ENCODE measurements at regions not wholly inside any gene's neighbourhood (a gene's known extent, or its start where the extent isn't known, plus 50 kb on each side); places are given as distances from the start of the nearest gene placed in this dataset.

GRCh38 chr2:236653863-236654262 lies 84.2 kb downstream of the ACKR3 start:
- ATAC-seq (no peak), DNase-seq (ENCODE audit: low spot score) (no peak)

GRCh38 chr2:236654496-236654895 lies 84.9 kb downstream of the ACKR3 start:
- peak; percentile 35 for DNase-seq (ENCODE audit: low spot score)
- no peak for ATAC-seq

- ATAC-seq (no peak), DNase-seq (ENCODE audit: low spot score) (peak; percentile 15)
These were observed 86.5 kb downstream of the ACKR3 start for GRCh38 chr2:236656166-236656565.

GRCh38 chr2:236656721-236657120 lies 87.1 kb downstream of the ACKR3 start:
- ATAC-seq (no peak), DNase-seq (ENCODE audit: low spot score) (peak; percentile 15)

GRCh38 chr2:236657215-236657614 lies 87.6 kb downstream of the ACKR3 start:
- DNase-seq (ENCODE audit: low spot score): no peak
- no peak for ATAC-seq

GRCh38 chr2:236657801-236658200 lies 88.2 kb downstream of the ACKR3 start:
- DNase-seq (ENCODE audit: low spot score): no peak
- ATAC-seq: no peak

GRCh38 chr2:236658974-236659757 lies 89.5 kb downstream of the ACKR3 start:
- ATAC-seq (no peak), DNase-seq (ENCODE audit: low spot score) (no peak)

- DNase-seq (ENCODE audit: low spot score): no peak
- ATAC-seq: no peak
These were observed 90.1 kb downstream of the ACKR3 start for GRCh38 chr2:236659758-236660150.

GRCh38 chr2:236661061-236661761 lies 91.6 kb downstream of the ACKR3 start:
- DNase-seq (ENCODE audit: low spot score) (no peak), ATAC-seq (no peak)

- DNase-seq (ENCODE audit: low spot score): no peak
- no peak for ATAC-seq
These were observed 92.1 kb downstream of the ACKR3 start for GRCh38 chr2:236661762-236662110.

GRCh38 chr2:236662231-236663185 lies 92.9 kb downstream of the ACKR3 start:
- ATAC-seq (no peak), DNase-seq (ENCODE audit: low spot score) (no peak)

- DNase-seq (ENCODE audit: low spot score) (no peak), ATAC-seq (peak; percentile 26)
These were observed 93.9 kb downstream of the ACKR3 start for GRCh38 chr2:236663287-236664101.

GRCh38 chr2:236664136-236664535 lies 94.5 kb downstream of the ACKR3 start:
- ATAC-seq: no peak

GRCh38 chr2:236665101-236665500 lies 95.5 kb downstream of the ACKR3 start:
- ATAC-seq: no peak
- no peak for DNase-seq (ENCODE audit: low spot score)

More at GRCh38 chr2:236664136-236664535, 94.5 kb downstream of the ACKR3 start:
- DNase-seq (ENCODE audit: low spot score): no peak

GRCh38 chr2:236665572-236666118 lies 96.0 kb downstream of the ACKR3 start:
- DNase-seq (ENCODE audit: low spot score): no peak
- ATAC-seq: no peak

GRCh38 chr2:236666646-236667204 lies 97.1 kb downstream of the ACKR3 start:
- no peak for DNase-seq (ENCODE audit: low spot score)
- no peak for ATAC-seq

GRCh38 chr2:236667526-236667925 lies 97.9 kb downstream of the ACKR3 start:
- no peak for DNase-seq (ENCODE audit: low spot score)
- ATAC-seq: no peak

GRCh38 chr2:236668531-236668969 lies 98.9 kb downstream of the ACKR3 start:
- ATAC-seq (no peak), DNase-seq (ENCODE audit: low spot score) (no peak)

GRCh38 chr2:236670235-236670620 lies 100.6 kb downstream of the ACKR3 start:
- DNase-seq (ENCODE audit: low spot score) (peak; percentile 31), ATAC-seq (no peak)

Measured in left lobe of liver (tissue), 2 donors.